B cell (primary cell): ENCODE measurements at regions not wholly inside any gene's neighbourhood (a gene's known extent, or its start where the extent isn't known, plus 50 kb on each side); places are given as distances from the start of the nearest gene placed in this dataset.

ENCODE experiments used
- EZH2 ChIP-seq: IDR thresholded peaks from 2 replicates; pipeline ENCODE4 v1.6.1; 2012; ENCODE audit warnings: borderline replicate concordance, low read depth, mild to moderate bottlenecking, moderate library complexity, low read length; ENCODE audit not compliant: insufficient read depth, poor library complexity, severe bottlenecking
- TF ChIP-seq, protein P1 (sequence below): fragments of 200-600 bp; IDR thresholded peaks from one replicate; pipeline ENCODE4 v1.8.0; 2022; ENCODE audit warnings: antibody characterized with exemption, mild to moderate bottlenecking

DNA sequence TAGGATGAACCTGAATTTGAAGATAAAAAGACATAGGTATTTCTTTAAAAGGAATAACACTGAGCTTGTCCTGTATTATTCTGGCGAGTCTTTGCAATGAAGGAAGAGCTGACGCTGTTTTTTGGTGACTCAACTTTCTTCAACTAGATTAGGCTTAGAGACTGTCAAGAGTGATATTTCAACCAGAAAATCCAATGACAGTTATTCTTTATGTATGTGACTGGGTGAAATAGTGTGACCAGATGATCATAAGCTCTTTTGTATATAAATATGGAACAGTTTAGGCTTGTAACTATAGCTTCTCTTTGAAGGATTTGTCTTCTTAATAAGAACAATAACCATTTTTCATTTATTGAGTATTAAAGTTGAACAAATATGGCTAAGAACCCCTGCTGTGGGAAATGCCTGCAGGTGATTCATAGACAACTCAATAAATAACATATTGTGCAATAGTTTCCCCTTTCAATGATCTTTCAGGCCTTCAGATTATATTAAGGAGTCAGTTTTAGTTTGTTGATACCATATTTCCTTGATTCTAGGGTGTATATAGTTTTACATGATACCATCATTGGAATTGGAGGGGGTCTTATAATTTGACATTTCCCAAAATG, 265.6 kb upstream of the JAG1 start:
- TF ChIP-seq, protein P1, sequence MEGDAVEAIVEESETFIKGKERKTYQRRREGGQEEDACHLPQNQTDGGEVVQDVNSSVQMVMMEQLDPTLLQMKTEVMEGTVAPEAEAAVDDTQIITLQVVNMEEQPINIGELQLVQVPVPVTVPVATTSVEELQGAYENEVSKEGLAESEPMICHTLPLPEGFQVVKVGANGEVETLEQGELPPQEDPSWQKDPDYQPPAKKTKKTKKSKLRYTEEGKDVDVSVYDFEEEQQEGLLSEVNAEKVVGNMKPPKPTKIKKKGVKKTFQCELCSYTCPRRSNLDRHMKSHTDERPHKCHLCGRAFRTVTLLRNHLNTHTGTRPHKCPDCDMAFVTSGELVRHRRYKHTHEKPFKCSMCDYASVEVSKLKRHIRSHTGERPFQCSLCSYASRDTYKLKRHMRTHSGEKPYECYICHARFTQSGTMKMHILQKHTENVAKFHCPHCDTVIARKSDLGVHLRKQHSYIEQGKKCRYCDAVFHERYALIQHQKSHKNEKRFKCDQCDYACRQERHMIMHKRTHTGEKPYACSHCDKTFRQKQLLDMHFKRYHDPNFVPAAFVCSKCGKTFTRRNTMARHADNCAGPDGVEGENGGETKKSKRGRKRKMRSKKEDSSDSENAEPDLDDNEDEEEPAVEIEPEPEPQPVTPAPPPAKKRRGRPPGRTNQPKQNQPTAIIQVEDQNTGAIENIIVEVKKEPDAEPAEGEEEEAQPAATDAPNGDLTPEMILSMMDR: no peak
- no peak for TF ChIP-seq EZH2
